ENCODE measurements at regions not wholly inside any gene's neighbourhood (a gene's known extent, or its start where the extent isn't known, plus 50 kb on each side); places are given as distances from the start of the nearest gene placed in this dataset.
"Not testable (repeated sequence)": the region's sequence is repeated elsewhere in the genome, so short reads cannot be mapped to it uniquely, and the experiment has no call there.

GRCh38 chrX:39052751-39053150 lies 251.5 kb downstream of the MID1IP1 start:
- DNase-seq = no peak

DNA sequence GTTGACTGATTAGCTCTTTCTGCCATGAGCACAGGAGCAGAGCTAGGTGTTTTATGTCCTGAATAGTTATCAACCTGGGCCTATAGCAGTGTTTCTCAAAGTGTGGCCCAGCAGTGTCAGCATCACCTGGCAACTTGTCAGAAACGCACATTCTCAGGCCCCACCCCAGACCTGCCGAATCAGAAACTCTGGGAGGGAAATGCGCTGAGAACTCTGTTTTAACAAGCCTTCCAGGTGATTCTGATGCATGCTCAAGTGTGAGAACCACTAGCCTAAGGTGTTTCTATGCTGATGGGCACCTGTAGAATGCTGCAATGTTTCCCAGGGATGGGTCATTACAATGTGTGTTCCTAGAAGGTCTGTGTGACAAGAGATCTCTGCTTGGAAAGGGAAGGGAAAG lies 257.5 kb downstream of the MID1IP1 start:
- no peak for DNase-seq

- DNase-seq = no peak
These were observed 258.6 kb downstream of the MID1IP1 start for GRCh38 chrX:39059866-39060265.

DNA sequence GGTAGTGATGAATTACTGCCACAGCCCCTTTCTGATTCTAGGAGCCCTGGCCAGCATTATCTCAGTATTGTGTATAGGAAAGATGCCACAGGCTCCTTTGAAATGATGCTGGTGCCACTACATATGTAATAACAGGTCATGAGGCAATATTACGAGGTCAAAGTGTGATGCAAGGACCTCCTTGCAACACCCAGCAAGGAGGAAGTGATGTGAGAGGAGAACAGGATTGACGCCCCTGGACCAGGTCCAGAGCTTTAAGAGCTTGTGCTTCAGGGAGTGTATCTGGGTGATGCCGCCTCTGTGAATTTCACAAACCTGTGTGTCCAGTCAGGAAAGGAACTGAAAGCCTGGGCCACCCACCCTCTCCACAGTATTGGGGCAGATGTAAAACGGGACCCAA lies 261.8 kb downstream of the MID1IP1 start:
- no peak for DNase-seq

DNA sequence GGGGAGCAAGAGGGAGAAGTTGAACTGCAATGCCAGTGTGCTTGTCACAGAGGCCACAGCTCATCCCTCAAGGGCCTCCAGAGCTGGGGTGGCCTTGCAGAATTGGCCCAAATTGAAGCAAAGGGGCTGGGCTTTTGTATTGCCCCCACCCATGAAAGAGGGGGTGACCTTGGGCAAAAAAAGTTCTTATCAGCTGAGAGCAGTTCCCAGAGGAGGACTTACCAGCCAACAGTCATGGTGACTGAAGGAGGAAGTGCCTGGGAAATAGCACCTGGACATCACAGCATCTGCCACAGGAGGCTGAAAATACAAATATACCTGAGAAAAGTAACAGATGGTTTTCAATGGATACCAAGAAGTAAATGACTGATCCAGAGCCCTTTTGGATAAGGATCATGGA lies 262.4 kb downstream of the MID1IP1 start:
- DNase-seq = no peak

DNA sequence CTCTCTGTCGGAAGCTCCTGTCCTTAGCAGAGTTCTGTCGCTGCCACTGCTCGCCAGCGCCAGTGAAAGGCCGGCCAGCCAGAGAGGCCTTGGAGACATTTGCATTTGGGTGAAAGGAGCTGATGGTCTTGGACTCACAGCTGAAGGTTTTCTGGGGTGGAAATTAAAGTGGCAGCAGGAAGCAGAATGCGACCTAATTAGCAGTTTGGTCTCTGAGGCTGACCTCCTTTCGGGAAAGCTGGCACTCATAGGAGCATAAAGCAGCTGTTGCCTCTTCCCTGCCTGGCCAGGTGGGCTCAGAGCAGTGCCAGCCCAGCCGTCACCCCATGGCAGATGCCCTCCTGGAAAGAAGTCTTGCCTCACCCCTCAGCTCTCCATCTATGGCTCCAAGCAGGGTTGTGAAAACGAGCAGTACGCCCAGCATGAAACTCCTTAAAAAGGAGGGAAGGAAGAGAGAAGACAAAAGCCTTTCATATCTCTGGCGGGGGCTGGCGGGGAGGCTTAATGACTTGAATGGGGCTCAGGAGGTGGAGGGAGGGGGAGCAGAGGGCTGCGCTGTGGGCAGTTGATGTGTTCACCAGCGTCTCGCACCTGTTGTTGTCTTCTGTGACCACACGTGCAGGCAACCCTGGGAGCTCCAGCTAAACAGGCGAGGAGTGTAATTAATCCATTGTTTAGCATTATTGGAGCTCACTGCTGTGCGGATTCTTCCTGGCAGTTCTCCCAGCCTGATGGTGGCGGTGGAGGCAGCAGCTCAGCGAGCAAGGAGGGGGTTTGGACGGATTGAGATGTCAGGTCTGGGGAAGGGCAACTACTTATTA lies 264.0 kb downstream of the MID1IP1 start:
- no peak for DNase-seq

DNA sequence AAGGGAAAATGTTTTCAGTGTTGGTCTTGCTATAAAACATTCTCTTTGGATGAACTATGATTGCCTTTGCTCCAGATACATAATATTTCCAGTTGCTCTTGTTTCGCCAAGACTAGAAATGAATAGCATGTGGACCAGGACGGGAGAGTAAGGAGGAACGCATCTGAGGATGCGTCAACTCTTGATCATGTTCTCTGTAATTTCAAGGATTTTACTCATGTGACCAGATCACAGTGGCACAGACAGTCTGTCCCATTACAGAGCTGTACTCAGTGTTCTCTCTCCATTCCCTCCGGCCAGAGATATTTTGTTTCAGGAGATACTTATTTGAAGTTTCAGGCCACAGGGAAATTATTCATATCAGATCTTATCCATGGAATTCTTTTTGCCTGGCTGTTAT lies 266.6 kb downstream of the MID1IP1 start:
- no peak for DNase-seq

- DNase-seq = not testable (repeated sequence)
These were observed 267.4 kb downstream of the MID1IP1 start for GRCh38 chrX:39068634-39069033.

DNA sequence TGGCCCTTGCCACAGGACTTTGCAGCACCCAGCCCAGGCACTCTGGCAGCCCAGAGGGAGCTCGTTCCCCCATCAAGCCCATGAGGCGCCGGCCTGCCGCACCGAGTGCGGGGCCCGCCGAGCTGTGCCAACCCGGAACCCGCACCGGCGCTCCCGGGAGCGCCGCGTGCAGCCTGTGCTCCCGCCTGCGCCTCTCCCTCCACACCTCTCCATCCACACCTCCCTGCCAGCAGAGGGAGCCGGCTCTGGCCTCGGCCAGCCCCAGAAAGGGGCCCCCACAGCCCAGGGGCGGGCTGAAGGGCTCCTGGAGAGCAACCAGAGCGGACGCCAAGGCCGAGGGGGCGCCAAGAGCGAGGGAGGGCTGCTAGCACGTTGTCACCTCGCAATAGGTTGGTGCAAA lies 268.8 kb downstream of the MID1IP1 start:
- DNase-seq = no peak

DNA sequence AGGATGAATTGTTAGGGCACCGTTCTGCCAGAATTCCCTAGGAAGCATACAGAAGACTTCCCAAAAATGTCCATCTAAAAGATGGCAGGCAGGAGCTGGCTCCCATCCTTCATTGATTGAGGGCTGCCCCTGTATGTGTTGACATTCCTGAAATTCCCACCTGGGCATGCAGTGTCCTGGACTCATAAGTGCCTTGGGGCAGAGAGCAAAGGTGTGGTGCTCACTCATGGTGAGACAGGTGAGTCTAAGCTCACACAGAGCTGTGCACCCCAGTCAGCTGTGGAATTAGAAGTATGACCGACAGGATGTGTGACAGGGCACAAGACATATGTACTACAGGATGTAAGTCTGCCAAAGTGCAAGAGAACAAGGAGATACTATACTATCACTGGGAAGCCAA lies 271.9 kb downstream of the MID1IP1 start:
- no peak for DNase-seq

GRCh38 chrX:39096599-39096998 lies 295.3 kb downstream of the MID1IP1 start:
- no peak for DNase-seq

- no peak for DNase-seq
These were observed 303.5 kb downstream of the MID1IP1 start for GRCh38 chrX:39104745-39105144.

- no peak for DNase-seq
These were observed 310.9 kb downstream of the MID1IP1 start for GRCh38 chrX:39112143-39112542.

GRCh38 chrX:39115166-39115565 lies 313.9 kb downstream of the MID1IP1 start:
- DNase-seq = no peak

GRCh38 chrX:39117101-39117500 lies 315.8 kb downstream of the MID1IP1 start:
- DNase-seq = no peak

DNA sequence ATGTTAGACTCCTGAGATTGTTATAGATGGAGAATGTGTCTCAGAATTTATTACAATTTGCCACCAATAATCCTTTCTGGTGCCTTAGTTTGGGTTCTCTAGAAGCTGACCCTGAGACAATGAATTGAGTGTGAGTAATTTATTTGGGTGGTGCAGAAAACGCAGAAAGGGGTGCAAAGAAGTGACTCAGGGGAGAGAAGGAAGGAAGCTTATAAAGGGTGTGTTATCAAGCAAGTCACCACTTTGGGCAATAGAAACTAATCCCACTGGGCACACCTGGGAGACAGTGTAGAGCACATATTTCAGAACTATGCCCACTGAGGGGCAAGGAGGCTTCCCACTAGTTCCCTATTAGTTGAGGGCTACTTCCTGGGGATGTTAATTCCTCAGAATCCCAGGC lies 320.6 kb downstream of the MID1IP1 start:
- DNase-seq = no peak

DNA sequence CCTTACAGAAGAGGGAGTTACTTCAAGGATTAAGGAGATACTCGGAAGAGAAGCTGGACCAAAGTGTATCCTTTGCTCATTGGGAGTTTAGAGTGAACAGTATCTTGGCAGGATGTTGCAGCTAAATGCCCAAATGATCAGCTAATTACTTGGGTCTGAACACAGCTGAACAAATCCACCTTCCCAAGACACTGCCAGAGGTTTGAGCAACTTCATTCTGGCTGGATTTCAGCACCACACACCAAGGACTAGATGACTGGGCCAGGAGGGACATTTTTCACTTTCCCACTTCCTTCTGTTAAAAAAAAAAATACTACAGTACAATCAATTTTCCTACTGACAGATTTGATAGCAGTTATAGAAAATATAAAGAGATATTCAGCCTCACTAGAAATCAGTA lies 324.6 kb downstream of the MID1IP1 start:
- DNase-seq = no peak

GRCh38 chrX:39133971-39134370 lies 332.7 kb downstream of the MID1IP1 start:
- peak in 1 of 2 experiments; percentile 22 for DNase-seq

GRCh38 chrX:39137363-39137954 lies 336.2 kb downstream of the MID1IP1 start:
- no peak for DNase-seq

DNA sequence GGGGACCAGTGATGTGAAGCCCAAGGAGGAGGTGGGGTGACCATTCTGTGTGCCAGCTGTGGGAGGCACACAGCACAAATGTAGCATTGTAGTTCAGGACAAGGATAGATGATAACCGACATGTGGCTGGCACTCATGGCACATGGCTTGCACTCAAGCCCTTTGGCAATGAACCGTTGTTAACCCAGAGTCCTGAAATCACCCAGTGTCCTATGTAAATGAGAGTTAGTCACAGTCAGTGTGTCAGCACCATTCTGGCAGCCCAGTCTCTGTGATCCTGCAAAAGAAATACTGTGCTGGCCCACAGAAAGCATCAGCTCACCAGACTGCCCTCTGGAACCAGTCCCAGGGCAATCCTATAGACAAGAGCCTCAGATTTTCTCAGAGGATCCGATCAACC lies 339.3 kb downstream of the MID1IP1 start:
- no peak for DNase-seq

DNA sequence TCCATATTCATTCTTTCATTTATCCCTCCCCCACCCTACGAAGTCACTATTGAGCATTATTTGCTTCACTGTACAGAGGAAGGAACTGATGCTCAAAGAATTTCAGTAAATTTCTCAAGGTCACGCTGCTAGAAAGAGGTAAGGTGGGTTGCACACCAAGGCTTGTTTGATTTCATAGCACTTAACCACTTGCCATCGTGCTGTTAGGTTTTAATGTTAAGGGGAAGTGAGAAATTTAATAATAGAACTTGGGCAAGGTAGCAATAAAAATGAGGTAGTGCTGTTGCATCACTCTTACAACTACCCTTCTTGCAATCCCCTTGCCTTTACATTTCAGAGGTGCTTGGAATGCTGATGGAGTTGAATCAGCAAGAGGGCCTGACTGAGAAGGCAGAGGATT lies 343.1 kb downstream of the MID1IP1 start:
- DNase-seq = peak in 1 of 2 experiments; percentile 20

DNA sequence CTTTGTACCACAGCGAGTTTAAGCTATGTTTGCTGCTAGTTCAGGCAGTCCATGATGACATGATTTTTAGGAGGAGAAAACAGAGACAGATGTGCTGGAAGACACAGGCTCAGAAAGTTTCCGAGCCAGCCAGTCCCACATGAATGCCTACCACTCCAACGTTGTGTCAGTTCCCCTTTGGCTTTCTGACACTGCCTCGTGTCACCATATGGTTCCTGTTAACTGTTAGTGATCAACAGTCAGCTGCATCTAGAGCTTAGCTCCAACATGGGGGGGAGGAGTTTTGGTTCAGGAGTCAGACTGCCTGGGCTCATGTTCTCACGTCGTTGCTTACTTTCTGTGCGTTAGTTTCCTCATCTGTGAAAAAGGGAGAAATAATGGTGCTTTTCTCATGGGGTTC lies 343.7 kb downstream of the MID1IP1 start:
- peak; percentile 60 to 74 for DNase-seq

DNA sequence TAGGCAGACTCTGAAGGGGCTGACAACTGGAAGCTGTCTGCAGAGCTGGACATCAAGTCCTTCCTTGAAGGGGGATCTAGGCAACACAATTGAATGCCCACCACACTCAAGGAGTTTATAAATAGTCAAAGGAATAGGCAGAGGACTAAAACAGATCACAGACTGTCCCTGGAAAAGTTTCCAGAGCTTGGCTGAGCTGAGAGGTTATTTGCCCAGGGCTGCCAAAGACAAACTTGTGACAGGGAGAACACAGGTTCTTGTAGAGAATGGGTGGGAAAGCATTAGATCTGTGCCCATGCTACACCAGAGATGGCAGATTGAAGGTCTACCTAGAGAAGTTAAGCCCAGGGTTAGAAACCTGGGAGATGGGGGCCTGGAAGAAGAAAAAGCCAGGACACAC lies 344.6 kb downstream of the MID1IP1 start:
- no peak for DNase-seq

DNA sequence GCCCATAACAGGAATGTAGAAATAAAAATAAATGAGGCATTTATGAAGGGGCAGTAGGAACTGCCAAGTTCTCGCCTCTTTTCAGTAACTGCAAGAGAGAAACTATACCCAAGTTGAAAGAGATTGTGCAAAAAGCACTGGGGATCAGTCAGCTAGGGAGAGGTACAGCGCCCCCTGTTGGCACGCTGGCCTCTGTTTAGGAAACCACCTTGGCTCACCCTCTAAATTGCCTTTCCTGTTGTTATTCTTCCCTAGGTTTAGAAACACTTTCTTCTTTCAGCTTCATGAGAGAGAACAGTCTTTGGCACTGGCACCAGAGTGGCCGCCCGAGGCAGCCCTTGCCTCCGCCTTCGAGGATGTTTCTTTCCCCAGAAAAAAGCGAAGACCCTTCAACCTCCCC lies 348.5 kb downstream of the MID1IP1 start:
- DNase-seq = peak; percentile 31 to 43

GRCh38 chrX:39150220-39150619 lies 349.0 kb downstream of the MID1IP1 start:
- no peak for DNase-seq
